WTC11 (cell line): ENCODE measurements at regions not wholly inside any gene's neighbourhood (a gene's known extent, or its start where the extent isn't known, plus 50 kb on each side); places are given as distances from the start of the nearest gene placed in this dataset.
A peak's percentile ranks its signal among the peaks of the same experiment; 100 is the strongest.

ENCODE experiments used
- ATAC-seq: fragments of 200-7000 bp; cut with Tn5 transposase; 2 replicates; pipeline ENCODE4 v1.10.0; 2021; ENCODE audit warnings: mild to moderate bottlenecking, moderate library complexity
- CTCF ChIA-PET: fragments of 300-600 bp; sonication (Branson Sonifier 250); formaldehyde crosslinking; loops from one replicate; lab custom pipeline; 2021; ENCODE audit warnings: antibody characterized with exemption; lab: Charles Lee
- POLR2A ChIA-PET: fragments of 350-600 bp; sonication (Branson Sonifier 250); formaldehyde crosslinking; loops from one replicate; lab custom pipeline; 2021; ENCODE audit warnings: antibody characterized with exemption; lab: Charles Lee
- DNase-seq: peaks from one replicate; pipeline ENCODE4 v3.0.0; 2021; ENCODE audit warnings: low spot score
- H3K27ac Mint-ChIP-seq: 2 replicates; pipeline ENCODE4 v1.8.0; 2021; ENCODE audit warnings: mixed read lengths
- H3K27me3 Mint-ChIP-seq: 2 replicates; pipeline ENCODE4 v1.8.0; 2021; ENCODE audit warnings: low read depth, mild to moderate bottlenecking, moderate library complexity, mixed read lengths
- H3K36me3 Mint-ChIP-seq: 2 replicates; pipeline ENCODE4 v1.8.0; 2021; ENCODE audit warnings: mixed read lengths
- H3K4me1 Mint-ChIP-seq: 2 replicates; pipeline ENCODE4 v1.8.0; 2022; ENCODE audit warnings: mixed read lengths
- H3K4me3 Mint-ChIP-seq: 2 replicates; pipeline ENCODE4 v1.8.0; 2021; ENCODE audit warnings: mild to moderate bottlenecking, moderate library complexity, mixed read lengths
- H3K9me3 Mint-ChIP-seq: 2 replicates; pipeline ENCODE4 v1.8.0; 2021; ENCODE audit warnings: mixed read lengths
- CBFB ChIP-seq: sonication (generic); formaldehyde crosslinking; IDR thresholded peaks from 2 replicates; pipeline ENCODE4 v1.8.1; 2022; ENCODE audit warnings: mild to moderate bottlenecking, low read depth, missing genetic modification reagents
- CREB1 ChIP-seq: sonication (generic); formaldehyde crosslinking; IDR thresholded peaks from 2 replicates; pipeline ENCODE4 v1.8.0; 2023; ENCODE audit warnings: mild to moderate bottlenecking, missing genetic modification reagents
- E2F1 ChIP-seq: sonication (generic); formaldehyde crosslinking; IDR thresholded peaks from 2 replicates; pipeline ENCODE4 v1.8.0; 2022; ENCODE audit warnings: mild to moderate bottlenecking, missing genetic modification reagents
- ERG ChIP-seq: fragments of 250-450 bp; sonication (Bioruptor Pico); IDR thresholded peaks from 2 replicates; pipeline ENCODE4 v1.8.0; 2021; ENCODE audit warnings: mild to moderate bottlenecking
- FOXK1 ChIP-seq: sonication (generic); formaldehyde crosslinking; IDR thresholded peaks from 2 replicates; pipeline ENCODE4 v1.8.0; 2022; ENCODE audit warnings: mild to moderate bottlenecking, moderate library complexity, missing genetic modification reagents
- HMGA2 ChIP-seq: fragments of 250-450 bp; sonication (Bioruptor Pico); IDR thresholded peaks from 2 replicates; pipeline ENCODE4 v1.4.0; 2021; ENCODE audit warnings: mild to moderate bottlenecking, moderate library complexity
- HMGXB4 ChIP-seq: sonication (generic); formaldehyde crosslinking; IDR thresholded peaks from 2 replicates; pipeline ENCODE4 v1.8.1; 2023; ENCODE audit warnings: mild to moderate bottlenecking, moderate library complexity, missing genetic modification reagents
- IRF2 ChIP-seq: sonication (generic); formaldehyde crosslinking; IDR thresholded peaks from 2 replicates; pipeline ENCODE4 v1.8.0; 2022; ENCODE audit warnings: low read depth, missing genetic modification reagents, borderline replicate concordance
- MYBL2 ChIP-seq: sonication (generic); formaldehyde crosslinking; IDR thresholded peaks from 2 replicates; pipeline ENCODE4 v1.8.1; 2023; ENCODE audit warnings: mild to moderate bottlenecking, moderate library complexity, missing genetic modification reagents
- NFATC4 ChIP-seq: fragments of 250-450 bp; sonication (Bioruptor Pico); IDR thresholded peaks from 2 replicates; pipeline ENCODE4 v1.9.0; 2021; ENCODE audit warnings: mild to moderate bottlenecking
- NR1H2 ChIP-seq: sonication (generic); formaldehyde crosslinking; IDR thresholded peaks from 2 replicates; pipeline ENCODE4 v1.9.0; 2021; ENCODE audit warnings: mild to moderate bottlenecking, moderate library complexity, missing genetic modification reagents
- OVOL2 ChIP-seq: fragments of 250-450 bp; sonication (Bioruptor Pico); IDR thresholded peaks from 2 replicates; pipeline ENCODE4 v1.9.0; 2021; ENCODE audit warnings: mild to moderate bottlenecking, borderline replicate concordance
- RELA ChIP-seq: sonication (generic); formaldehyde crosslinking; IDR thresholded peaks from 2 replicates; pipeline ENCODE4 v1.8.1; 2022; ENCODE audit warnings: missing genetic modification reagents, mild to moderate bottlenecking, borderline replicate concordance
- SP1 ChIP-seq: sonication (generic); formaldehyde crosslinking; conservative IDR thresholded peaks from 2 replicates; pipeline ENCODE4 v1.8.1; 2022; ENCODE audit warnings: missing genetic modification reagents
- TEAD4 ChIP-seq: sonication (generic); formaldehyde crosslinking; IDR thresholded peaks from 2 replicates; pipeline ENCODE4 v1.8.0; 2022; ENCODE audit warnings: mild to moderate bottlenecking, missing genetic modification reagents
- ZBTB21 ChIP-seq: sonication (generic); formaldehyde crosslinking; IDR thresholded peaks from 2 replicates; pipeline ENCODE4 v1.8.1; 2023; ENCODE audit warnings: mild to moderate bottlenecking, missing genetic modification reagents, borderline replicate concordance
- ZNF121 ChIP-seq: sonication (generic); formaldehyde crosslinking; IDR thresholded peaks from 2 replicates; pipeline ENCODE4 v1.8.0; 2023; ENCODE audit warnings: missing genetic modification reagents
- ZNF263 ChIP-seq: sonication (generic); formaldehyde crosslinking; IDR thresholded peaks from 2 replicates; pipeline ENCODE4 v1.8.1; 2022; ENCODE audit warnings: low read depth, mild to moderate bottlenecking, moderate library complexity, missing genetic modification reagents
- ZNF317 ChIP-seq: sonication (generic); formaldehyde crosslinking; IDR thresholded peaks from 2 replicates; pipeline ENCODE4 v1.8.1; 2023; ENCODE audit warnings: low read depth, mild to moderate bottlenecking, moderate library complexity, missing genetic modification reagents, borderline replicate concordance
- ZNF396 ChIP-seq: fragments of 250-450 bp; sonication (Bioruptor Pico); IDR thresholded peaks from 2 replicates; pipeline ENCODE4 v1.8.0; 2021; ENCODE audit warnings: mild to moderate bottlenecking, moderate library complexity, borderline replicate concordance
- ZNF416 ChIP-seq: fragments of 250-450 bp; sonication (Bioruptor Pico); IDR thresholded peaks from 2 replicates; pipeline ENCODE4 v1.9.0; 2021; ENCODE audit warnings: mild to moderate bottlenecking, inconsistent platforms
- TF ChIP-seq, protein P1 (sequence below): sonication (generic); formaldehyde crosslinking; IDR thresholded peaks from 2 replicates; pipeline ENCODE4 v1.8.1; 2023; ENCODE audit warnings: mild to moderate bottlenecking, missing genetic modification reagents, moderate library complexity
- TF ChIP-seq, protein P2 (sequence below): sonication (generic); formaldehyde crosslinking; IDR thresholded peaks from 2 replicates; pipeline ENCODE4 v1.8.1; 2022; ENCODE audit warnings: mild to moderate bottlenecking, moderate library complexity, missing genetic modification reagents

DNA sequence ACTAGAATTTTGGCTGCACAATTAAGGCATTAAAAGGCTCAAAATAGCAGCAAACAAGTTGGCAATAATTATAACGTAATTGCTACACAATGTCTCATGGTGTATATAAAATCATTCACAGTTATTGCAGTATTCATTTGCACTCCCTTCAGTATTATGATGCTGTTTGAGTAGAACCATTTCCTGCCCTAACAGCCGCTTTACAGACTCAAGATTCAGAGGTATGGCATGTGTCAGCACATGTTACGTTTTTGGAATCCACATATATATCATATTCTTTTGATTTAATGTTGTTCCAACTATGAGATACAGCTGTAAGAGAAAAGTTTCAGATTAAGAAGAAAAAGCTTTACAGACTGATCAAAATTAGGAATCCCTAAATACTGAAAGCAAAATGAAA, 56.3 kb upstream of the NCKAP5 start:
- no peak for ATAC-seq
- Mint-ChIP-seq H3K36me3 (peaks cover 18% of the 10 kb centered on the region), H3K27me3 (no peaks in the 10 kb centered on the region), H3K9me3 (peaks cover 33% of the 10 kb centered on the region), H3K4me3 (no peak overlapping the region), H3K4me1 (peaks cover 11% of the 10 kb centered on the region), H3K27ac (no peak overlapping the region)
- ChIA-PET POLR2A (no interaction called here), CTCF (no interaction called here)
- no peak for DNase-seq
- TF ChIP-seq FOXK1 (CRISPR knock-in tag): no peak
- TF ChIP-seq CBFB (CRISPR knock-in tag): no peak

DNA sequence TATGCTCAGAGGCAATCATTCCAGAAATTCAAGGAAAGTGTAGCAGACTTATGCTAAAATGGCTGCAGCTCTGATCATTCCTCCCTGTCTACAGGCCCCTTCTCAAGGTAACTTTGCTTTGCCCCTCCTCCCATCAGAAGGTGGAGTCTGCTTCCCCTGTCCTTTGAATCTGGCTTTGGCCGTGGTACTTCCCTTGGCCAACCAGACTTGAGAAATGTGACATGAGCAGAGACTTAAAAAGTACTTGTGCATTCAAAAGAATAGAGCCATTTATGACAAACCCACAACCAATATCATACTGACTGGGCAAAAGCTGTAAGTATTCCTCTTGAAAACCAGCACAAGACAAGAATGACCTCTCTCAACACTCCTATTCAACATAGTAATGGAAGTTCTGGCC, 59.5 kb upstream of the NCKAP5 start:
- ATAC-seq: peak; percentile 81
- Mint-ChIP-seq H3K36me3 (peaks cover 18% of the 10 kb centered on the region), H3K27ac (peak overlapping the region; percentile 4), H3K27me3 (no peaks in the 10 kb centered on the region), H3K4me1 (peaks cover 11% of the 10 kb centered on the region), H3K9me3 (peaks cover 35% of the 10 kb centered on the region), H3K4me3 (no peak overlapping the region)
- no peak for DNase-seq
- TF ChIP-seq HMGXB4 (CRISPR knock-in tag) (no peak), OVOL2 (CRISPR knock-in tag) (no peak), IRF2 (CRISPR knock-in tag) (no peak), ZBTB21 (no peak), ZNF263 (CRISPR knock-in tag) (no peak), ERG (CRISPR knock-in tag) (no peak), CREB1 (no peak), HMGA2 (CRISPR knock-in tag) (no peak), ZNF416 (no peak), ZNF317 (CRISPR knock-in tag) (no peak), SP1 (CRISPR knock-in tag) (no peak)
- POLR2A ChIA-PET: no interaction called here
- CTCF ChIA-PET: no interaction called here

DNA sequence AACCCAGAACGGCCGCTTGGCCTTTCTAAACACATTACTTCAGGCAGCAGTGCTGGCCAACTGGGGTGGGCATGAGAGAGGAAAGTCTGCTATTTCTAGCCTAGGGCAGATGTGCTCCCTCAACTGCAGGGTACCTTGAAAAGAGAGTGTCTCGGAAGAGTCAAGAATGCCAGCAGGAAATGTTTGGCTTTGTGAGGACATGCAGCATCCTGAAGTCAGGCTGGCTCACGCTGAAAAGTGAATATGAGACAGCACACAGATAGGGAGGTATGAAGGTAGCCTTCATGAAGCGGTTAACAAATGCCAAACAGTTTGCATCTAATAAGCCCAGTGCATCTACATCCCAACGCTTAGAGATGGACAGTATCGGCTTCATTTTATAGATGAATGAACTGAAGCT, 65.0 kb upstream of the NCKAP5 start:
- H3K36me3 Mint-ChIP-seq: peaks cover 10% of the 10 kb centered on the region
- POLR2A ChIA-PET: no interaction called here

DNA sequence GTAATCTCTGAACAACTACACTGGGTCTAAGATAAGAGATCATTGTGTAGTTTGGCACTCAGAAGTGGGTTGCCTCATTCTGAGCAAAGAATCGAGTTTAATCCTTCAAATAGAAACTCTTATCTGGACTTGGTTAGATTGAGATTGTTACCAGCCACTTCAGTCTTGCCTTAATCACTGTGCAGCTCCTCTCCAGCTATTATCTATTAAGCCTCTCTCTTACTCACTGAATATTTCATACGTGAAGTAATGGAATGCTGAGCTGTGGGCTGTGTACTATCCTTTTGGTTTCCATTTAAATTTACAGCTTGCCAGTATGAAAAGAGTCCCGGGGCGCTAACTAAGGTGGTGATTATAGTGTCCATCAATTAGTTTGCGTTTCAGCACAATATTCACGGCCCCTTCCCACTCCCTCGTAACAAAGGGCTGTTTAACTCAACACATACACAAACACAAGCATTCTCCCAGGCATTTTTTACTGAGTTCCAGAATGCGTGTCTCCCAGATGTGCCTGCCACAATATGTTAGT, 65.7 kb upstream of the NCKAP5 start:
- H3K27ac Mint-ChIP-seq: no peak overlapping the region
- H3K4me3 Mint-ChIP-seq: no peak overlapping the region
- peaks cover 10% of the 10 kb centered on the region; the same call in 1 of the 2 replicates for H3K4me1 Mint-ChIP-seq
- CTCF ChIA-PET: no interaction called here
- ATAC-seq (no peak), DNase-seq (no peak)
- POLR2A ChIA-PET: no interaction called here
- peaks cover 8% of the 10 kb centered on the region for H3K9me3 Mint-ChIP-seq
- H3K36me3 Mint-ChIP-seq: peaks cover 5% of the 10 kb centered on the region
- no peaks in the 10 kb centered on the region for H3K27me3 Mint-ChIP-seq
- TF ChIP-seq NFATC4 (no peak), RELA (no peak), NR1H2 (no peak), ZNF396 (CRISPR knock-in tag) (no peak), E2F1 (CRISPR knock-in tag) (no peak), MYBL2 (CRISPR knock-in tag) (no peak), CREB1 (no peak), FOXK1 (CRISPR knock-in tag) (no peak)
- TF ChIP-seq, protein P1, sequence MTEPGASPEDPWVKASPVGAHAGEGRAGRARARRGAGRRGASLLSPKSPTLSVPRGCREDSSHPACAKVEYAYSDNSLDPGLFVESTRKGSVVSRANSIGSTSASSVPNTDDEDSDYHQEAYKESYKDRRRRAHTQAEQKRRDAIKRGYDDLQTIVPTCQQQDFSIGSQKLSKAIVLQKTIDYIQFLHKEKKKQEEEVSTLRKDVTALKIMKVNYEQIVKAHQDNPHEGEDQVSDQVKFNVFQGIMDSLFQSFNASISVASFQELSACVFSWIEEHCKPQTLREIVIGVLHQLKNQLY (CRISPR knock-in tag): no peak
- TF ChIP-seq, protein P2, sequence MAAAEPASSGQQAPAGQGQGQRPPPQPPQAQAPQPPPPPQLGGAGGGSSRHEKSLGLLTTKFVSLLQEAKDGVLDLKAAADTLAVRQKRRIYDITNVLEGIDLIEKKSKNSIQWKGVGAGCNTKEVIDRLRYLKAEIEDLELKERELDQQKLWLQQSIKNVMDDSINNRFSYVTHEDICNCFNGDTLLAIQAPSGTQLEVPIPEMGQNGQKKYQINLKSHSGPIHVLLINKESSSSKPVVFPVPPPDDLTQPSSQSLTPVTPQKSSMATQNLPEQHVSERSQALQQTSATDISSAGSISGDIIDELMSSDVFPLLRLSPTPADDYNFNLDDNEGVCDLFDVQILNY (CRISPR knock-in tag): no peak

More for the DNA sequence above, 65.0 kb upstream of the NCKAP5 start:
- peaks cover 10% of the 10 kb centered on the region for H3K4me1 Mint-ChIP-seq
- no peak for ATAC-seq
- peaks cover 14% of the 10 kb centered on the region for H3K9me3 Mint-ChIP-seq
- CTCF ChIA-PET: no interaction called here
- no peak for DNase-seq
- no peak overlapping the region for H3K4me3 Mint-ChIP-seq
- TF ChIP-seq ZNF121 (CRISPR knock-in tag): no peak
- no peak for TF ChIP-seq TEAD4 (CRISPR knock-in tag)
- no peak for TF ChIP-seq E2F1 (CRISPR knock-in tag)
- TF ChIP-seq, all 79 proteins: peak for 0
- Mint-ChIP-seq H3K27ac (no peak overlapping the region), H3K27me3 (no peaks in the 10 kb centered on the region)
